DND-41 (cell line): ENCODE measurements at regions not wholly inside any gene's neighbourhood (a gene's known extent, or its start where the extent isn't known, plus 50 kb on each side); places are given as distances from the start of the nearest gene placed in this dataset.

ENCODE experiments used
- CTCF ChIP-seq: IDR thresholded peaks from 2 replicates; pipeline ENCODE4 v1.5.1; 2012; ENCODE audit warnings: borderline replicate concordance, low read length, moderate library complexity, mild to moderate bottlenecking; ENCODE audit not compliant: poor library complexity, severe bottlenecking; ENCODE audit errors: extremely low read depth
- EZH2 ChIP-seq: IDR thresholded peaks from 3 replicates; pipeline ENCODE4 v1.6.1; 2012; ENCODE audit warnings: borderline replicate concordance, low read depth, mild to moderate bottlenecking, moderate library complexity, low read length, inconsistent platforms; ENCODE audit not compliant: severe bottlenecking

DNA sequence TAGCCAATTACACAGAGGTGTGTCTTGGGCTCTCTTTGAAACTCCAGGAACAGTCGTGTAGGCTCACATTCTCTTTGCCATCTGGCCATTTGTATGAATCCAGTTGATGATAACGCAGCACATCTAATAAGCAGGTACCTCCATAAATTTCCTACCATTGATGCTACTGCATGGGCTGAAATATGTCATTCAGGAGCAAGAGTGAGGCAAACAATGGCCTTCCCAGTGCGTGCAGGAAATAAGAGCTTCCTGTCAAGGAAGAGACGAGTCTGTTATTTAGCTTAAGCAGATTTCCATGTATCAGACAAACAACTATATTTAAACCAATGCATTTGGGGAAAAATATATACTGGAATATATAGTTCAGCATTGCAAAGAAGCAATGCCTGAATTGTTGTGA lies 102.1 kb upstream of the MXRA5 start:
- TF ChIP-seq EZH2: no peak
- no peak for TF ChIP-seq CTCF
